IMR-90 (cell line): ENCODE measurements at regions not wholly inside any gene's neighbourhood (a gene's known extent, or its start where the extent isn't known, plus 50 kb on each side); places are given as distances from the start of the nearest gene placed in this dataset.
A peak's percentile ranks its signal among the peaks of the same experiment; 100 is the strongest.

Experiments used
- ATAC-seq: fragments of 200-7000 bp; cut with Tn5 transposase; 2 replicates; pipeline ENCODE4 v1.9.1; 2020; ENCODE audit warnings: low read depth, mild to moderate bottlenecking, moderate library complexity
- BruUV-seq: library from RNA; stranded (reverse); fragments of 400-500 nt; replicated peaks from 2 replicates; lab custom pipeline; 2021; lab: Mats Ljungman, UMichigan
- CTCF ChIA-PET: fragments of 300-600 bp; formaldehyde crosslinking; extraction: SDS; loops from one replicate; lab custom pipeline; 2021; ENCODE audit warnings: antibody characterized with exemption; lab: Yijun Ruan, JAX
- POLR2A ChIA-PET: fragments of 300-600 bp; sonication (Branson Sonifier 250); formaldehyde crosslinking; loops from one replicate; lab custom pipeline; 2022; ENCODE audit warnings: antibody characterized with exemption; ENCODE audit not compliant: unreplicated experiment; lab: Charles Lee
- DNase-seq: peaks from one replicate; pipeline ENCODE4 v3.0.0; 2013
- H2AFZ ChIP-seq: replicated peaks from 2 replicates; pipeline ENCODE3; 2013; ENCODE audit warnings: low read length, mild to moderate bottlenecking; ENCODE audit not compliant: poor library complexity
- H2AK5ac ChIP-seq: 2 replicates; pipeline ENCODE4 v1.6.1; 2013; ENCODE audit warnings: low read depth, low read length, inconsistent platforms
- H2AK9ac ChIP-seq: replicated peaks from 2 replicates; pipeline ENCODE3; 2013; ENCODE audit warnings: mild to moderate bottlenecking, low read depth, low read length, moderate library complexity; ENCODE audit not compliant: poor library complexity
- H2BK120ac ChIP-seq: 2 replicates; pipeline ENCODE4 v1.6.1; 2013; ENCODE audit warnings: low read depth, low read length, inconsistent platforms
- H2BK15ac ChIP-seq: 3 replicates; pipeline ENCODE4 v1.6.1; 2013; ENCODE audit warnings: low read depth, low read length, inconsistent platforms
- H2BK20ac ChIP-seq: 2 replicates; pipeline ENCODE4 v1.6.1; 2013; ENCODE audit warnings: low read depth, mild to moderate bottlenecking, inconsistent platforms, low read length, moderate library complexity
- H2BK5ac ChIP-seq: 2 replicates; pipeline ENCODE4 v1.6.1; 2013; ENCODE audit warnings: mild to moderate bottlenecking, low read depth, low read length, inconsistent platforms; ENCODE audit not compliant: poor library complexity, severe bottlenecking
- H3K14ac ChIP-seq: replicated peaks from 2 replicates; pipeline ENCODE4 v1.6.1; 2013; ENCODE audit warnings: low read depth, low read length, inconsistent platforms
- H3K18ac ChIP-seq: 2 replicates; pipeline ENCODE4 v1.6.1; 2013; ENCODE audit warnings: low read depth, low read length, control low read depth
- H3K23ac ChIP-seq: 2 replicates; pipeline ENCODE4 v1.6.1; 2013; ENCODE audit warnings: low read depth, low read length, inconsistent platforms
- H3K27ac ChIP-seq: 2 replicates; pipeline ENCODE4 v1.5.1; 2013; ENCODE audit warnings: mild to moderate bottlenecking, control low read depth, low read length; ENCODE audit not compliant: insufficient read depth
- H3K27me3 ChIP-seq: 2 replicates; pipeline ENCODE4 v1.6.1; 2013; ENCODE audit warnings: low read length; ENCODE audit not compliant: control insufficient read depth, insufficient read depth
- H3K36me3 ChIP-seq: 2 replicates; pipeline ENCODE4 v1.6.1; 2013; ENCODE audit warnings: low read length, mixed read lengths; ENCODE audit not compliant: control insufficient read depth, insufficient read depth
- H3K4ac ChIP-seq: 2 replicates; pipeline ENCODE4 v1.6.1; 2013; ENCODE audit warnings: low read depth, low read length, inconsistent platforms
- H3K4me1 ChIP-seq: 2 replicates; pipeline ENCODE4 v1.6.1; 2013; ENCODE audit warnings: low read length, mixed read lengths; ENCODE audit not compliant: control insufficient read depth, insufficient read depth
- H3K4me2 ChIP-seq: 2 replicates; pipeline ENCODE4 v1.6.1; 2013; ENCODE audit warnings: low read depth, mild to moderate bottlenecking, control low read depth, low read length, moderate library complexity
- H3K4me3 ChIP-seq: 2 replicates; pipeline ENCODE4 v1.5.1; 2013; ENCODE audit warnings: low read depth, mild to moderate bottlenecking, control low read depth, low read length, moderate library complexity; ENCODE audit not compliant: insufficient read depth
- H3K56ac ChIP-seq: 2 replicates; pipeline ENCODE4 v1.6.1; 2013; ENCODE audit warnings: low read length, inconsistent platforms; ENCODE audit not compliant: insufficient read depth; ENCODE audit errors: extremely low read depth
- H3K79me1 ChIP-seq, 2 experiments: 2 replicates each; pipeline ENCODE4 v1.6.1; 2013; ENCODE audit warnings: low read length in 2 of 2, inconsistent platforms in 1 of 2, low read depth in 1 of 2
- H3K9ac ChIP-seq: 2 replicates; pipeline ENCODE4 v1.6.1; 2013; ENCODE audit warnings: low read depth, low read length, control low read depth
- H3K9me1 ChIP-seq: 2 replicates; pipeline ENCODE4 v1.6.1; 2013; ENCODE audit warnings: low read length, inconsistent platforms; ENCODE audit not compliant: insufficient read depth
- H3K9me3 ChIP-seq: 2 replicates; pipeline ENCODE4 v1.6.1; 2013; ENCODE audit warnings: low read length; ENCODE audit not compliant: control insufficient read depth, insufficient read depth
- H4K20me1 ChIP-seq: 2 replicates; pipeline ENCODE4 v1.6.1; 2013; ENCODE audit warnings: low read length, inconsistent platforms; ENCODE audit not compliant: insufficient read depth
- H4K5ac ChIP-seq: 2 replicates; pipeline ENCODE4 v1.6.1; 2013; ENCODE audit warnings: mild to moderate bottlenecking, low read depth, low read length, control low read depth
- H4K8ac ChIP-seq, 2 experiments: 2 replicates each; pipeline ENCODE4 v1.6.1; 2013; ENCODE audit warnings: low read depth in 2 of 2, low read length in 2 of 2, control low read depth in 1 of 2, inconsistent platforms in 1 of 2
- H4K91ac ChIP-seq: 2 replicates; pipeline ENCODE4 v1.6.1; 2013; ENCODE audit warnings: low read depth, low read length, inconsistent platforms; ENCODE audit not compliant: insufficient read depth
- BHLHE40 ChIP-seq: fragments of 150-350 bp; IDR thresholded peaks from 2 replicates; pipeline ENCODE4 v1.6.1; 2016; ENCODE audit warnings: mild to moderate bottlenecking, low read depth, low read length
- CHD1 ChIP-seq: IDR thresholded peaks from 2 replicates; pipeline ENCODE4 v1.6.1; 2012; ENCODE audit warnings: low read depth, low read length, improper control_type of control experiment
- MAFK ChIP-seq: IDR thresholded peaks from 2 replicates; pipeline ENCODE4 v1.6.1; 2012; ENCODE audit warnings: low read depth, low read length, improper control_type of control experiment
- WGBS, 2 experiments: methylation state at CpG; one replicate each; pipeline versions ENCODE4 v1.1.5 to v1.1.7; 2013; ENCODE audit warnings: missing lambda C conversion rate in 2 of 2; ENCODE audit not compliant: insufficient read length in 1 of 2; ENCODE audit errors: extremely low coverage in 2 of 2; 5-methylcytosine and 5-hydroxymethylcytosine counted together
- dilution Hi-C: fragments of 300-500 bp; cut with HindIII; formaldehyde crosslinking; loops from one replicate; pipeline ENCODE4 v1.14.3; 2018; ENCODE audit warnings: low sequenced_read_pairs; ENCODE audit not compliant: unreplicated experiment
- in situ Hi-C: fragments of 300-500 bp; cut with MboI; formaldehyde crosslinking; loops from 3 replicates; pipeline ENCODE4 v1.14.3; 2019; ENCODE audit warnings: low sequenced_read_pairs, inconsistent platforms, mixed read lengths
- intact Hi-C: fragments of 100-400 bp; cut with micrococcal nuclease; formaldehyde crosslinking; loops from 2 replicates; pipeline ENCODE4 v1.10.0; 2022

GRCh38 chr1:59236721-59237545, 60.0 kb upstream of the FGGY start (continued):
- TF ChIP-seq BHLHE40 = no peak

GRCh38 chr1:59237900-59238299, 59.0 kb upstream of the FGGY start:
- TF ChIP-seq MAFK (peak; percentile 74), CHD1 (no peak)
- Histone ChIP-seq H2AK9ac (no peak overlapping the region), H2BK15ac (no peak overlapping the region), H4K8ac (no peak overlapping the region), H3K79me1 (no peaks in the 10 kb centered on the region), H3K14ac (no peak overlapping the region), H4K20me1 (no peaks in the 10 kb centered on the region), H3K9me1 (no peaks in the 10 kb centered on the region), H3K9ac (no peak overlapping the region), H3K9me3 (no peaks in the 10 kb centered on the region), H3K56ac (no peak overlapping the region), H2AFZ (no peak overlapping the region), H3K27me3 (no peaks in the 10 kb centered on the region), H3K27ac (no peak overlapping the region), H3K36me3 (no peaks in the 10 kb centered on the region), H3K4me1 (no peaks in the 10 kb centered on the region), H2BK120ac (no peak overlapping the region), H3K4me3 (no peak overlapping the region), H2BK5ac (no peak overlapping the region), H2BK20ac (no peak overlapping the region), H2AK5ac (no peak overlapping the region), H4K5ac (no peak overlapping the region), H3K18ac (no peak overlapping the region), H4K91ac (no peak overlapping the region), H3K4ac (no peak overlapping the region), H3K23ac (no peak overlapping the region), H3K4me2 (no peak overlapping the region)
- intact Hi-C loops = no loop called here
- WGBS, 2 experiments = no CpG with 5 or more reads among the region's 2 CpGs
- CTCF ChIA-PET = no interaction called here
- in situ Hi-C loops = no loop called here
- peak; percentile 19 for DNase-seq
- no peak for ATAC-seq
- dilution Hi-C loops = no loop called here
- no TSS peak for BruUV-seq
- POLR2A ChIA-PET = no interaction called here
